ENCODE measurements at regions not wholly inside any gene's neighbourhood (a gene's known extent, or its start where the extent isn't known, plus 50 kb on each side); places are given as distances from the start of the nearest gene placed in this dataset.
"Not testable (repeated sequence)": the region's sequence is repeated elsewhere in the genome, so short reads cannot be mapped to it uniquely, and the experiment has no call there.

DNA sequence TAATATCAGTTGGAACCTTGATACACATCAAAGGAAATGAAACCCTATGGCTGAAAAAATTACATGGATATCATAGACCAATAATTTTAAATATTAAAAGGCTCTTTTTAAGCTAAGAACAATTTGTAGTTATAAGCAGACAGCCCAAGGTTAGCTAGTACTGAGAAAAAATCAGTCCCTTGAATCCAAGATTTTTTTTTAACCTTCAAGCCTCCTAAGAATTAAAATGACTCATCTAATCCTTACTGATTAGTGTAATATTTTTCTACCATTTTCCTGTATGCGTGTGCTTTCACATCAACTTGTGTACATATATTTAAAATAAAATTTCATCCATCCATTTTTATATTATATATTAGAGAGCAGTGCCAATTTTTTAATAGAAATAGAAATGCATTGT is 1004.9 kb upstream of the ZEB2 start:
- Mint-ChIP-seq H3K4me3 (ENCODE audit: unreplicated experiment) (no peak overlapping the region), H3K9me3 (ENCODE audit: unreplicated experiment) (peaks cover 9% of the 10 kb centered on the region), H3K27me3 (ENCODE audit: low read depth, unreplicated experiment) (no peaks in the 10 kb centered on the region), H3K27ac (ENCODE audit: unreplicated experiment) (no peak overlapping the region), H3K36me3 (ENCODE audit: low read depth, unreplicated experiment) (no peaks in the 10 kb centered on the region), H3K4me1 (ENCODE audit: low read depth, unreplicated experiment) (no peaks in the 10 kb centered on the region)
- Histone ChIP-seq H3K79me2 (ENCODE audit: insufficient read depth, low read length) (no peaks in the 10 kb centered on the region), H3K27me3 (ENCODE audit: insufficient read depth, low read length) (no peaks in the 10 kb centered on the region), H3K9ac (ENCODE audit: low read length) (no peak overlapping the region), H3K4me3 (ENCODE audit: insufficient read depth, low read depth, low read length) (no peak overlapping the region), H2AFZ (ENCODE audit: low read depth, low read length) (no peak overlapping the region), H3K4me1 (ENCODE audit: insufficient read depth, low read length) (no peaks in the 10 kb centered on the region), H3K27ac (ENCODE audit: low read depth, low read length) (no peak overlapping the region), H4K20me1 (ENCODE audit: insufficient read depth, low read length) (no peaks in the 10 kb centered on the region), H3K36me3 (ENCODE audit: insufficient read depth, low read length) (no peaks in the 10 kb centered on the region), H3K4me2 (ENCODE audit: low read length) (no peak overlapping the region), H3K9me3 (ENCODE audit: insufficient read depth, low read depth, low read length) (no peaks in the 10 kb centered on the region)
- FAIRE-seq, result no peak
- DNase-seq (ENCODE audit: low read depth), result no peak
- TF ChIP-seq, protein P1, sequence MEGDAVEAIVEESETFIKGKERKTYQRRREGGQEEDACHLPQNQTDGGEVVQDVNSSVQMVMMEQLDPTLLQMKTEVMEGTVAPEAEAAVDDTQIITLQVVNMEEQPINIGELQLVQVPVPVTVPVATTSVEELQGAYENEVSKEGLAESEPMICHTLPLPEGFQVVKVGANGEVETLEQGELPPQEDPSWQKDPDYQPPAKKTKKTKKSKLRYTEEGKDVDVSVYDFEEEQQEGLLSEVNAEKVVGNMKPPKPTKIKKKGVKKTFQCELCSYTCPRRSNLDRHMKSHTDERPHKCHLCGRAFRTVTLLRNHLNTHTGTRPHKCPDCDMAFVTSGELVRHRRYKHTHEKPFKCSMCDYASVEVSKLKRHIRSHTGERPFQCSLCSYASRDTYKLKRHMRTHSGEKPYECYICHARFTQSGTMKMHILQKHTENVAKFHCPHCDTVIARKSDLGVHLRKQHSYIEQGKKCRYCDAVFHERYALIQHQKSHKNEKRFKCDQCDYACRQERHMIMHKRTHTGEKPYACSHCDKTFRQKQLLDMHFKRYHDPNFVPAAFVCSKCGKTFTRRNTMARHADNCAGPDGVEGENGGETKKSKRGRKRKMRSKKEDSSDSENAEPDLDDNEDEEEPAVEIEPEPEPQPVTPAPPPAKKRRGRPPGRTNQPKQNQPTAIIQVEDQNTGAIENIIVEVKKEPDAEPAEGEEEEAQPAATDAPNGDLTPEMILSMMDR (IDR thresholded peaks at IDR 0.05; ENCODE audit: insufficient read depth, low read depth, low read length), result no peak
- no peak for TF ChIP-seq EZH2 (IDR thresholded peaks at IDR 0.05; ENCODE audit: insufficient read depth, low read length)

DNA sequence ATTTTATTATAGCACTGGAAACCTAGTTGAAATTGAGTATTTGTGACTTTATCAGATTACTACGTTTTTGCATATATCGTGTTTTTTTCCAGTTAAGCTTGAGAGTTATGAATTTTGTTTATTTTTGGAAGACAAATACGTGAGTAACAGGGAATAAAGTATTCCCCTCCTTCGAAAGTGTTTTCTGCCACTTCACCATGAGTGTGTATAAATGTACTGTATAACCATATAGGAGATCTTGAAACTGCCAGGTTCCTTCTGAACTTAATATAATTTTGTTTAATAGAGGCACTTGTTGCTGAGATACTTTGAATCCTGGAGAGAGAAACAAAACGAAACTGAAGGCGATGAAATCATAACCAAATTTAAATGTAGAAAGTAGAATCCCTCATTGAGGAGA is 1004.4 kb upstream of the ZEB2 start:
- Mint-ChIP-seq H3K4me3 (ENCODE audit: unreplicated experiment) (no peak overlapping the region), H3K27me3 (ENCODE audit: low read depth, unreplicated experiment) (no peaks in the 10 kb centered on the region), H3K9me3 (ENCODE audit: unreplicated experiment) (peaks cover 12% of the 10 kb centered on the region), H3K4me1 (ENCODE audit: low read depth, unreplicated experiment) (no peaks in the 10 kb centered on the region), H3K27ac (ENCODE audit: unreplicated experiment) (no peak overlapping the region), H3K36me3 (ENCODE audit: low read depth, unreplicated experiment) (no peaks in the 10 kb centered on the region)
- H3K27ac ChIP-seq (ENCODE audit: low read depth, low read length), result no peak overlapping the region
- no peaks in the 10 kb centered on the region for H4K20me1 ChIP-seq (ENCODE audit: insufficient read depth, low read length)
- TF ChIP-seq, protein P1 (IDR thresholded peaks at IDR 0.05; ENCODE audit: insufficient read depth, low read depth, low read length), result no peak
- no peak for TF ChIP-seq EZH2 (IDR thresholded peaks at IDR 0.05; ENCODE audit: insufficient read depth, low read length)
- no peaks in the 10 kb centered on the region for H3K4me1 ChIP-seq (ENCODE audit: insufficient read depth, low read length)
- no peaks in the 10 kb centered on the region for H3K27me3 ChIP-seq (ENCODE audit: insufficient read depth, low read length)
- H3K4me3 ChIP-seq (ENCODE audit: insufficient read depth, low read depth, low read length), result no peak overlapping the region
- H3K36me3 ChIP-seq (ENCODE audit: insufficient read depth, low read length), result no peaks in the 10 kb centered on the region
- no peak for DNase-seq (ENCODE audit: low read depth)
- no peak overlapping the region for H2AFZ ChIP-seq (ENCODE audit: low read depth, low read length)
- H3K4me2 ChIP-seq (ENCODE audit: low read length), result no peak overlapping the region
- no peaks in the 10 kb centered on the region for H3K9me3 ChIP-seq (ENCODE audit: insufficient read depth, low read depth, low read length)
- no peaks in the 10 kb centered on the region for H3K79me2 ChIP-seq (ENCODE audit: insufficient read depth, low read length)
- no peak for FAIRE-seq
- no peak overlapping the region for H3K9ac ChIP-seq (ENCODE audit: low read length)

DNA sequence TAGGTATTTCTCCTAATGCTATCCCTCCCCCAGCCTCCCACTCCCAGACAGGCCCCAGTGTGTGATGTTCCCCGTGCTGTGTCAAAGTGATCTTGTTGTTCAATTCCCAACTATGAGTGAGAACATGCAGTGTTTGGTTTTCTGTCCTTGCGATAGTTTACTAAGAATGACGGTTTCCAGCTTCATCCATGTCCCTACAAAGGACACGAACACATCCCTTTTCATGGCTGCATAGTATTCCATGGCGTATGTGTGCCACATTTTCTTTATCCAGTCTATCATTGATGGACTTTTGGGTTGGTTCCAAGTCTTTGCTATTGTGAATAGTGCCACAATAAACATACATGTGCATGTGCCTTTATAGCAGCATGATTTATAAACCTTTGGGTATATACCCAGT is 999.3 kb upstream of the ZEB2 start:
- peaks cover 12% of the 10 kb centered on the region for H3K9me3 Mint-ChIP-seq (ENCODE audit: unreplicated experiment)
- H3K4me1 Mint-ChIP-seq (ENCODE audit: low read depth, unreplicated experiment); H3K27me3 Mint-ChIP-seq (ENCODE audit: low read depth, unreplicated experiment); H3K27ac ChIP-seq (ENCODE audit: low read depth, low read length); H3K79me2 ChIP-seq (ENCODE audit: insufficient read depth, low read length); DNase-seq (ENCODE audit: low read depth); H3K36me3 ChIP-seq (ENCODE audit: insufficient read depth, low read length); H3K4me3 ChIP-seq (ENCODE audit: insufficient read depth, low read depth, low read length); H3K4me1 ChIP-seq (ENCODE audit: insufficient read depth, low read length); H3K27me3 ChIP-seq (ENCODE audit: insufficient read depth, low read length); H3K9me3 ChIP-seq (ENCODE audit: insufficient read depth, low read depth, low read length); H3K4me2 ChIP-seq (ENCODE audit: low read length); H3K36me3 Mint-ChIP-seq (ENCODE audit: low read depth, unreplicated experiment); H3K27ac Mint-ChIP-seq (ENCODE audit: unreplicated experiment); H2AFZ ChIP-seq (ENCODE audit: low read depth, low read length); H3K4me3 Mint-ChIP-seq (ENCODE audit: unreplicated experiment); H4K20me1 ChIP-seq (ENCODE audit: insufficient read depth, low read length); FAIRE-seq; H3K9ac ChIP-seq (ENCODE audit: low read length): not testable (repeated sequence)

Measured in astrocyte (in vitro differentiated cells and primary cell).